ENCODE measurements at regions not wholly inside any gene's neighbourhood (a gene's known extent, or its start where the extent isn't known, plus 50 kb on each side); places are given as distances from the start of the nearest gene placed in this dataset.

GRCh38 chr6:167735084-167735950 lies 91.4 kb upstream of the AFDN start:
- TF ChIP-seq CTCF (IDR thresholded peaks at IDR 0.05): no peak
- TF ChIP-seq POLR2A (IDR thresholded peaks at IDR 0.05): no peak

Data from adrenal gland (tissue), 5 donors.